Esophagus squamous epithelium (tissue), 5 donors: ENCODE measurements at regions not wholly inside any gene's neighbourhood (a gene's known extent, or its start where the extent isn't known, plus 50 kb on each side); places are given as distances from the start of the nearest gene placed in this dataset.

Experiments used
- DNase-seq: peaks from one replicate; lab custom pipeline; 2025; lab: John Stamatoyannopoulos, UW
- H3K27ac ChIP-seq, 4 donors: fragments of 200-600 bp; sonication (generic); one replicate each; pipeline ENCODE4 v1.5.1; 2016 to 2019; ENCODE audit warnings: mild to moderate bottlenecking in 1 of 4
- H3K27me3 ChIP-seq, 4 donors: fragments of 200-600 bp; sonication (generic); 1 replicate in 3 of 4; 2 replicates in 1 of 4; pipeline versions ENCODE4 v1.5.1 to v1.6.0; 2017 to 2021; ENCODE audit warnings: antibody characterized with exemption in 1 of 4
- H3K36me3 ChIP-seq, 3 donors: fragments of 200-600 bp; sonication (generic); one replicate each; pipeline ENCODE4 v1.5.1; 2016 to 2019
- H3K4me1 ChIP-seq, 3 donors: fragments of 200-600 bp; sonication (generic); one replicate each; pipeline ENCODE4 v1.5.1; 2017 to 2019
- H3K4me3 ChIP-seq, 4 donors: fragments of 200-600 bp; sonication (generic); 1 replicate in 3 of 4; 2 replicates in 1 of 4; pipeline ENCODE4 v1.5.1; 2016 to 2019; ENCODE audit warnings: mild to moderate bottlenecking in 2 of 4, moderate library complexity in 1 of 4
- H3K9me3 ChIP-seq, 3 donors: fragments of 200-600 bp; sonication (generic); one replicate each; pipeline ENCODE4 v1.5.1; 2016 to 2019
- CTCF ChIP-seq, 6 experiments: fragments of 450-650 bp in 4 of 6; fragments of 200-600 bp in 2 of 6; sonication (generic) in 2 of 6; IDR thresholded peaks; one replicate each; pipeline ENCODE4 v1.5.1; 2016 to 2019; ENCODE audit warnings: antibody characterized with exemption in 6 of 6, mild to moderate bottlenecking in 4 of 6, moderate library complexity in 4 of 6
- POLR2A ChIP-seq, 4 donors: fragments of 450-650 bp; IDR thresholded peaks; one replicate each; pipeline ENCODE4 v1.6.1; 2017; ENCODE audit warnings: antibody characterized with exemption in 4 of 4, mild to moderate bottlenecking in 4 of 4, moderate library complexity in 3 of 4
- WGBS, 2 donors: methylation state at CpG; one replicate each; pipeline ENCODE4 v1.1.5; 2018; 5-methylcytosine and 5-hydroxymethylcytosine counted together
- intact Hi-C: fragments of 100-400 bp; cut with DNase I; formaldehyde crosslinking; loops from one replicate; pipeline ENCODE4 v1.15.0; 2022
- donor health status: DM: yes; HTN: yes; CAD: no.

GRCh38 chr15:70470556-70471191 lies 292.7 kb downstream of the UACA start:
- no peaks in the 10 kb centered on the region for H3K9me3 ChIP-seq
- 78 to 88% methylated on average over 4 to 6 of the region's 7 CpGs for WGBS, 2 donors
- TF ChIP-seq POLR2A (IDR thresholded peaks at IDR 0.05) (no peak), CTCF (IDR thresholded peaks at IDR 0.05) (no peak)
- intact Hi-C loops = no loop called here
- peaks cover 14 to 27% (median 17%) of the 10 kb centered on the region in 3 donors for H3K4me1 ChIP-seq
- no peak for DNase-seq
- H3K27ac ChIP-seq = no peak overlapping the region
- no peak overlapping the region for H3K4me3 ChIP-seq
- no peaks in the 10 kb centered on the region for H3K36me3 ChIP-seq
- peaks cover 0 to 62% (median 2%) of the 10 kb centered on the region in 4 donors for H3K27me3 ChIP-seq

- WGBS, 2 donors = 70 to 91% methylated on average over 13 to 14 of the region's 16 CpGs
- Histone ChIP-seq H3K4me1 (peaks cover 8 to 19% (median 16%) of the 10 kb centered on the region in 3 donors), H3K9me3 (no peaks in the 10 kb centered on the region), H3K4me3 (no peak overlapping the region), H3K27me3 (peaks cover 0 to 70% (median 2%) of the 10 kb centered on the region in 4 donors), H3K36me3 (no peaks in the 10 kb centered on the region), H3K27ac (no peak overlapping the region)
- TF ChIP-seq CTCF (IDR thresholded peaks at IDR 0.05) (no peak), POLR2A (IDR thresholded peaks at IDR 0.05) (no peak)
- no peak for DNase-seq
- intact Hi-C loops = loop anchor here (10.0 kb wide), 1 partner anchor 745 kb away; no protein-coding TSS in a partner anchor
Observed at GRCh38 chr15:70469651-70470555, 293.5 kb downstream of the UACA start.

GRCh38 chr15:70469182-70469581 lies 294.2 kb downstream of the UACA start:
- Histone ChIP-seq H3K4me1 (peaks cover 6 to 12% (median 9%) of the 10 kb centered on the region in 3 donors), H3K9me3 (no peaks in the 10 kb centered on the region), H3K27ac (no peak overlapping the region), H3K4me3 (no peak overlapping the region), H3K36me3 (no peaks in the 10 kb centered on the region), H3K27me3 (peaks cover 0 to 77% (median 2%) of the 10 kb centered on the region in 4 donors)
- 93 to 100% methylated on average over 2 to 3 of the region's 3 CpGs for WGBS, 2 donors
- intact Hi-C loops = loop anchor here (10.0 kb wide), 1 partner anchor 744 kb away; no protein-coding TSS in a partner anchor
- no peak for DNase-seq
- TF ChIP-seq CTCF (IDR thresholded peaks at IDR 0.05) (no peak), POLR2A (IDR thresholded peaks at IDR 0.05) (no peak)

- WGBS, 2 donors = 29 to 48% methylated on average over 2 to 4 of the region's 4 CpGs
- TF ChIP-seq CTCF (IDR thresholded peaks at IDR 0.05) (peak; percentile 17 to 64 (median 47)), POLR2A (IDR thresholded peaks at IDR 0.05) (no peak)
- intact Hi-C loops = loop anchor here (10.0 kb wide), 1 partner anchor 742 kb away; no protein-coding TSS in a partner anchor
- Histone ChIP-seq H3K4me3 (no peak overlapping the region), H3K4me1 (peaks cover 0 to 4% (median 0%) of the 10 kb centered on the region in 3 donors), H3K36me3 (no peaks in the 10 kb centered on the region), H3K9me3 (no peaks in the 10 kb centered on the region), H3K27me3 (peaks cover 0 to 82% (median 2%) of the 10 kb centered on the region in 4 donors), H3K27ac (no peak overlapping the region)
- DNase-seq = no peak
Observed at GRCh38 chr15:70466895-70467529, 296.3 kb downstream of the UACA start.
